Peyer's patch (tissue), 4 donors: ENCODE measurements at regions not wholly inside any gene's neighbourhood (a gene's known extent, or its start where the extent isn't known, plus 50 kb on each side); places are given as distances from the start of the nearest gene placed in this dataset.

Experiments
- CTCF ChIP-seq, 6 experiments: fragments of 450-650 bp in 4 of 6; fragments of 200-600 bp in 2 of 6; sonication (generic) in 1 of 6; IDR thresholded peaks; one replicate each; pipeline ENCODE4 v1.5.1; 2017 to 2019; ENCODE audit warnings: antibody characterized with exemption in 6 of 6, mild to moderate bottlenecking in 3 of 6, moderate library complexity in 1 of 6
- POLR2A ChIP-seq, 2 donors: fragments of 450-650 bp; IDR thresholded peaks; one replicate each; pipeline ENCODE4 v1.5.1; 2017; ENCODE audit warnings: antibody characterized with exemption in 2 of 2, mild to moderate bottlenecking in 2 of 2, moderate library complexity in 2 of 2

DNA sequence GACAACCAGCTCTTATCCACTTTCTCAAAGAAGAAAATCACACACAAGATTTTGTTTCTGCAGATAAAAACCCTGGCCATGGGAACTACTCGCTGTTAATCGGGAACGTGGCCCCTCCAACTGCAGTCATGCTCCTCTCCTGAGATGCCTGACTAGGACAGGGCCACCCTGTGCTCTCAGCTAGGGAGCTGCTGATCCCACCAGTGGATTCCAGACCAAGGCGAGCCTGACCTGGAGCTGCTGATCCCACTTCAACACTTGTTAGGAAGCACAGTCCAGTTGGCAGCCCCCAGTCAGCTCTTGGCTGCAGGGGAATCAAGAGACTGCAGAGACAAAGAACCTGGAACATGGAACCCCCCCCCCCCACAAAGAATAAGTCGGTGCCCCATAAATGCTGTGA lies 474.3 kb upstream of the MGMT start:
- TF ChIP-seq CTCF (IDR thresholded peaks at IDR 0.05) = no peak
- no peak for TF ChIP-seq POLR2A (IDR thresholded peaks at IDR 0.05)
